HEK293 (cell line): ENCODE measurements at regions not wholly inside any gene's neighbourhood (a gene's known extent, or its start where the extent isn't known, plus 50 kb on each side); places are given as distances from the start of the nearest gene placed in this dataset.

Experiments used
- CTCF ChIA-PET: fragments of 350-600 bp; formaldehyde crosslinking; extraction: SDS; loops from one replicate; lab custom pipeline; 2021; ENCODE audit warnings: antibody characterized with exemption; lab: Yijun Ruan, JAX
- POLR2A ChIA-PET: fragments of 300-600 bp; formaldehyde crosslinking; extraction: SDS; loops from one replicate; lab custom pipeline; 2020; ENCODE audit warnings: antibody characterized with exemption, inconsistent platforms; lab: Yijun Ruan, JAX
- H3K27ac ChIP-seq: fragments of 200-500 bp; sonication (Bioruptor generic); 2 replicates; pipeline ENCODE4 v1.5.1; 2014; ENCODE audit warnings: low read depth, low read length, control low read depth, inconsistent platforms; ENCODE audit errors: extremely low read depth
- H3K36me3 ChIP-seq, 2 experiments: fragments of 200-500 bp in 1 of 2; sonication (Bioruptor generic) in 1 of 2; 1 replicate in 1 of 2; 2 replicates in 1 of 2; pipeline ENCODE4 v1.5.1; 2014 to 2017; ENCODE audit warnings: inconsistent platforms in 2 of 2, low read length in 2 of 2; ENCODE audit not compliant: control insufficient read depth in 2 of 2, insufficient read depth in 1 of 2
- H3K4me1 ChIP-seq: fragments of 200-500 bp; sonication (Bioruptor generic); 2 replicates; pipeline ENCODE4 v1.5.1; 2014; ENCODE audit warnings: mild to moderate bottlenecking, low read length, inconsistent platforms; ENCODE audit not compliant: control insufficient read depth, insufficient read depth
- H3K4me3 ChIP-seq: 2 replicates; pipeline ENCODE4 v1.5.1; 2011; ENCODE audit warnings: low read depth, mild to moderate bottlenecking, control low read depth, low read length, moderate library complexity
- H3K9me3 ChIP-seq: fragments of 200-500 bp; sonication (Bioruptor generic); 2 replicates; pipeline ENCODE4 v1.5.1; 2014; ENCODE audit warnings: low read depth, low read length, inconsistent platforms; ENCODE audit not compliant: control insufficient read depth, insufficient read depth
- ELK4 ChIP-seq: IDR thresholded peaks from 2 replicates; pipeline ENCODE4 v1.6.1; 2011; ENCODE audit warnings: mild to moderate bottlenecking, low read depth, low read length, borderline replicate concordance
- GLI2 ChIP-seq: fragments of 450-650 bp; formaldehyde crosslinking; IDR thresholded peaks from 2 replicates; pipeline ENCODE4; 2017; ENCODE audit warnings: missing biosample characterization, missing genetic modification characterization, low read depth, borderline replicate concordance
- SCRT1 ChIP-seq: fragments of 450-650 bp; formaldehyde crosslinking; IDR thresholded peaks from 2 replicates; pipeline ENCODE4 v1.5.1; 2016; ENCODE audit warnings: missing biosample characterization, missing genetic modification characterization, borderline replicate concordance
- SCRT2 ChIP-seq: fragments of 450-650 bp; formaldehyde crosslinking; IDR thresholded peaks from 2 replicates; pipeline ENCODE4 v1.5.1; 2016; ENCODE audit warnings: missing biosample characterization, missing genetic modification characterization
- ZBTB1 ChIP-seq: fragments of 450-650 bp; formaldehyde crosslinking; IDR thresholded peaks from 2 replicates; pipeline ENCODE4 v1.5.1; 2016; ENCODE audit warnings: missing biosample characterization, missing genetic modification characterization
- ZBTB8A ChIP-seq: fragments of 450-650 bp; formaldehyde crosslinking; IDR thresholded peaks from 2 replicates; pipeline ENCODE4 v1.5.1; 2016; ENCODE audit warnings: missing biosample characterization, missing genetic modification characterization
- ZFP41 ChIP-seq: fragments of 450-650 bp; formaldehyde crosslinking; IDR thresholded peaks from 2 replicates; pipeline ENCODE4 v1.5.1; 2016; ENCODE audit warnings: missing biosample characterization, missing genetic modification characterization, borderline replicate concordance
- ZNF174 ChIP-seq: fragments of 450-650 bp; formaldehyde crosslinking; IDR thresholded peaks from 2 replicates; pipeline ENCODE4 v1.5.0; 2017; ENCODE audit warnings: missing biosample characterization, mild to moderate bottlenecking, missing genetic modification characterization
- ZNF280D ChIP-seq: fragments of 450-650 bp; formaldehyde crosslinking; IDR thresholded peaks from 2 replicates; pipeline ENCODE4 v1.5.1; 2016; ENCODE audit warnings: missing biosample characterization, missing genetic modification characterization
- ZNF354C ChIP-seq: fragments of 450-650 bp; formaldehyde crosslinking; IDR thresholded peaks from 2 replicates; pipeline ENCODE4 v1.5.1; 2016; ENCODE audit warnings: missing biosample characterization, missing genetic modification characterization, low read depth, borderline replicate concordance
- ZNF404 ChIP-seq: fragments of 450-650 bp; formaldehyde crosslinking; IDR thresholded peaks from 2 replicates; pipeline ENCODE4 v1.5.1; 2017; ENCODE audit warnings: missing biosample characterization, missing genetic modification characterization
- ZNF518A ChIP-seq: fragments of 450-650 bp; formaldehyde crosslinking; conservative IDR thresholded peaks from 2 replicates; pipeline ENCODE4 v1.5.1; 2016; ENCODE audit warnings: low read depth, missing biosample characterization, missing genetic modification characterization
- ZNF596 ChIP-seq: fragments of 450-650 bp; IDR thresholded peaks from 2 replicates; pipeline ENCODE4 v1.5.0; 2018; ENCODE audit warnings: missing biosample characterization, mild to moderate bottlenecking, missing genetic modification characterization, moderate library complexity
- ZNF658 ChIP-seq: fragments of 450-650 bp; formaldehyde crosslinking; IDR thresholded peaks from 2 replicates; pipeline ENCODE4; 2016; ENCODE audit warnings: missing biosample characterization, missing genetic modification characterization
- ZNF777 ChIP-seq: fragments of 450-650 bp; formaldehyde crosslinking; IDR thresholded peaks from 2 replicates; pipeline ENCODE4 v1.5.1; 2017; ENCODE audit warnings: missing biosample characterization, missing genetic modification characterization, borderline replicate concordance
- ZNF837 ChIP-seq: fragments of 450-650 bp; formaldehyde crosslinking; IDR thresholded peaks from 2 replicates; pipeline ENCODE4 v1.5.1; 2016; ENCODE audit warnings: missing biosample characterization, missing genetic modification characterization

GRCh38 chr2:2696325-2696724 is 365.2 kb upstream of the MYT1L start:
- H3K4me3 ChIP-seq = no peak overlapping the region
- no peaks in the 10 kb centered on the region for H3K36me3 ChIP-seq
- TF ChIP-seq ZNF354C (tag by site-specific recombination) (no peak), ZNF777 (tag by site-specific recombination) (no peak), ZNF596 (tag by site-specific recombination) (no peak), ZNF280D (no peak), ZBTB8A (tag by site-specific recombination) (no peak), ZNF174 (no peak), ZNF837 (tag by site-specific recombination) (no peak), ZNF518A (tag by site-specific recombination) (no peak)
- H3K4me1 ChIP-seq = no peaks in the 10 kb centered on the region
- ChIA-PET POLR2A (no interaction called here), CTCF (no interaction called here)
- H3K9me3 ChIP-seq = no peaks in the 10 kb centered on the region
- H3K27ac ChIP-seq = no peak overlapping the region

GRCh38 chr2:2694746-2695145 is 363.7 kb upstream of the MYT1L start:
- H3K4me3 ChIP-seq = no peak overlapping the region
- ChIA-PET POLR2A (no interaction called here), CTCF (no interaction called here)
- H3K27ac ChIP-seq = no peak overlapping the region
- TF ChIP-seq GLI2 (tag by site-specific recombination) = no peak
- TF ChIP-seq ZNF404 (tag by site-specific recombination) = no peak
- no peak for TF ChIP-seq SCRT1
- TF ChIP-seq ZBTB1 (tag by site-specific recombination) = no peak
- TF ChIP-seq ELK4 = no peak
- TF ChIP-seq SCRT2 = no peak
- TF ChIP-seq ZFP41 (tag by site-specific recombination) = no peak
- TF ChIP-seq ZNF658 (tag by site-specific recombination) = no peak
- no peaks in the 10 kb centered on the region for H3K4me1 ChIP-seq
- no peaks in the 10 kb centered on the region for H3K36me3 ChIP-seq
- no peaks in the 10 kb centered on the region for H3K9me3 ChIP-seq
